ENCODE measurements at regions not wholly inside any gene's neighbourhood (a gene's known extent, or its start where the extent isn't known, plus 50 kb on each side); places are given as distances from the start of the nearest gene placed in this dataset.
"Not testable (repeated sequence)": the region's sequence is repeated elsewhere in the genome, so short reads cannot be mapped to it uniquely, and the experiment has no call there.

- intact Hi-C loops (cut with DNase I), result no loop called here
Observed at GRCh38 chr9:30932226-30932625, 1452.2 kb upstream of the ACO1 start.

GRCh38 chr9:30935730-30936129 is 1448.7 kb upstream of the ACO1 start:
- DNase-seq, result no peak
- no peaks in the 10 kb centered on the region for H3K9me3 ChIP-seq
- no peak overlapping the region for H3K4me3 ChIP-seq
- TF ChIP-seq, protein P1, sequence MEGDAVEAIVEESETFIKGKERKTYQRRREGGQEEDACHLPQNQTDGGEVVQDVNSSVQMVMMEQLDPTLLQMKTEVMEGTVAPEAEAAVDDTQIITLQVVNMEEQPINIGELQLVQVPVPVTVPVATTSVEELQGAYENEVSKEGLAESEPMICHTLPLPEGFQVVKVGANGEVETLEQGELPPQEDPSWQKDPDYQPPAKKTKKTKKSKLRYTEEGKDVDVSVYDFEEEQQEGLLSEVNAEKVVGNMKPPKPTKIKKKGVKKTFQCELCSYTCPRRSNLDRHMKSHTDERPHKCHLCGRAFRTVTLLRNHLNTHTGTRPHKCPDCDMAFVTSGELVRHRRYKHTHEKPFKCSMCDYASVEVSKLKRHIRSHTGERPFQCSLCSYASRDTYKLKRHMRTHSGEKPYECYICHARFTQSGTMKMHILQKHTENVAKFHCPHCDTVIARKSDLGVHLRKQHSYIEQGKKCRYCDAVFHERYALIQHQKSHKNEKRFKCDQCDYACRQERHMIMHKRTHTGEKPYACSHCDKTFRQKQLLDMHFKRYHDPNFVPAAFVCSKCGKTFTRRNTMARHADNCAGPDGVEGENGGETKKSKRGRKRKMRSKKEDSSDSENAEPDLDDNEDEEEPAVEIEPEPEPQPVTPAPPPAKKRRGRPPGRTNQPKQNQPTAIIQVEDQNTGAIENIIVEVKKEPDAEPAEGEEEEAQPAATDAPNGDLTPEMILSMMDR (IDR thresholded peaks at IDR 0.05), result no peak
- no peaks in the 10 kb centered on the region for H3K36me3 ChIP-seq
- no peaks in the 10 kb centered on the region for H3K4me1 ChIP-seq
- no peaks in the 10 kb centered on the region for H3K27me3 ChIP-seq
- intact Hi-C loops (cut with DNase I), result no loop called here
- no peak for ATAC-seq
- H3K27ac ChIP-seq, result no peak overlapping the region

More at GRCh38 chr9:30932226-30932625, 1452.2 kb upstream of the ACO1 start:
- Histone ChIP-seq H3K4me1 (no peaks in the 10 kb centered on the region), H3K27me3 (no peaks in the 10 kb centered on the region), H3K27ac (no peak overlapping the region), H3K36me3 (no peaks in the 10 kb centered on the region), H3K4me3 (no peak overlapping the region), H3K9me3 (no peaks in the 10 kb centered on the region)
- TF ChIP-seq, protein P1 (IDR thresholded peaks at IDR 0.05), result no peak
- DNase-seq, result no peak
- 74 to 79% methylated on average over 2 of the region's 2 CpGs for WGBS, 2 donors
- ATAC-seq, result no peak

DNA sequence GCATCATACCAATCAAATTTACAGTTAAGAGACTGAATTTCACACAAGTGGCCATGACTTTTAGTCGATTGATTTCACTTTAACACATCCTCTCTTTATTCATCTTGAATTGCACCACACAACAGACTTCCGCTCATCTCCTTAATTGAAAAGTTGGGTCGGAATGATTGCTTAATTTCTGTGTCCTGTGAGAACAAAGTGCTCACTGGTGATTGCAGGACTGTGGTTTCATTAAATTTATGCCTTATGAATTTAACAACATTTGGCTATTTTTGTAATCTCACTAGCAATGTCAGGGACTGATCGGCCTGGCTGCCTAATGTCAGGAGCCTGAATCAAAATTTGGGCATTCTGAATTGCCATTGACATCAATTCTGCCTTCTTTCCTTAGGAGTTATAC is 1447.3 kb upstream of the ACO1 start:
- TF ChIP-seq, protein P1 (IDR thresholded peaks at IDR 0.05), result no peak
- no peaks in the 10 kb centered on the region for H3K27me3 ChIP-seq
- H3K27ac ChIP-seq, result no peak overlapping the region
- intact Hi-C loops (cut with DNase I), result no loop called here
- H3K4me3 ChIP-seq, result no peak overlapping the region
- ATAC-seq (no peak), DNase-seq (no peak)
- no peaks in the 10 kb centered on the region for H3K4me1 ChIP-seq
- no peaks in the 10 kb centered on the region for H3K36me3 ChIP-seq
- H3K9me3 ChIP-seq, result peaks cover 0 to 5% (median 0%) of the 10 kb centered on the region in 11 donors
- WGBS, 2 donors, result 78 to 84% methylated on average over 4 of the region's 4 CpGs

DNA sequence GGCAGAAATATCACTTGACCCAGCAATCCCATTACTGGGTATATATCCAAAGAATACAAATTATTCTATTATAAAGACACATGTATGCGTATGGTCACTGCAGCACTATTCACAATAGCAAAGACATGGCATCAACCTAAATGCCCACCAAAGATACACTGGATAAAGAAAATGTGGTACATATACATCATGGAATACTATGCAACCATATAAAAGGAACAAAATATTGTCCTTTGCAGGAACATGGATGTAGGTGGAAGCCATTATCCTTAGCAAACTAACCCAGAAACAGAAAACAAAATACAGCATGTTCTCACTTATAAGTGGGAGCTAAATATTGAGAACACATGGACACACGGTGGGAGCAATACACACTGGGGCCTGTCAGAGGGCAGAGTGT is 1441.6 kb upstream of the ACO1 start:
- DNase-seq; H3K4me3 ChIP-seq; intact Hi-C loops (cut with DNase I); H3K27ac ChIP-seq; H3K4me1 ChIP-seq; H3K27me3 ChIP-seq; ATAC-seq; H3K36me3 ChIP-seq: not testable (repeated sequence)
- WGBS, 2 donors, result 91 to 95% methylated on average over 2 of the region's 2 CpGs
- H3K9me3 ChIP-seq, result peaks cover 0 to 30% (median 13%) of the 10 kb centered on the region in 11 donors

- 86 to 89% methylated on average over 21 of the region's 21 CpGs for WGBS, 2 donors
- peaks cover 0 to 38% (median 13%) of the 10 kb centered on the region in 11 donors for H3K9me3 ChIP-seq
- no peaks in the 10 kb centered on the region for H3K4me1 ChIP-seq
- TF ChIP-seq, protein P1 (IDR thresholded peaks at IDR 0.05), result no peak
- intact Hi-C loops (cut with DNase I), result no loop called here
- ATAC-seq, result no peak
- H3K4me3 ChIP-seq, result no peak overlapping the region
- no peaks in the 10 kb centered on the region for H3K27me3 ChIP-seq
- DNase-seq, result no peak
- no peaks in the 10 kb centered on the region for H3K36me3 ChIP-seq
- H3K27ac ChIP-seq, result no peak overlapping the region
Observed at GRCh38 chr9:30943446-30944224, 1440.8 kb upstream of the ACO1 start.
